ENCODE measurements at regions not wholly inside any gene's neighbourhood (a gene's known extent, or its start where the extent isn't known, plus 50 kb on each side); places are given as distances from the start of the nearest gene placed in this dataset.
A peak's percentile ranks its signal among the peaks of the same experiment; 100 is the strongest.

GRCh38 chr12:89016970-89017778 lies 335.1 kb downstream of the DUSP6 start:
- DNase-seq (ENCODE audit: low spot score) (peak; percentile 42), ATAC-seq (ENCODE audit: low read depth) (peak; percentile 59)
- Histone ChIP-seq H3K9me3 (ENCODE audit: severe bottlenecking) (no peaks in the 10 kb centered on the region), H3K4me3 (ENCODE audit: severe bottlenecking) (peak overlapping the region; percentile 11), H3K36me3 (ENCODE audit: low read depth) (no peaks in the 10 kb centered on the region), H3K27me3 (ENCODE audit: insufficient read depth, poor library complexity, severe bottlenecking) (no peaks in the 10 kb centered on the region), H3K27ac (ENCODE audit: poor library complexity, severe bottlenecking) (no peak overlapping the region), H3K4me1 (ENCODE audit: insufficient read depth, poor library complexity, severe bottlenecking) (peaks cover 9% of the 10 kb centered on the region)
- peak; percentile 88 for TF ChIP-seq CTCF (IDR thresholded peaks at IDR 0.05; ENCODE audit: poor library complexity, severe bottlenecking)

GRCh38 chr12:89015419-89015818 lies 336.9 kb downstream of the DUSP6 start:
- no peak for ATAC-seq (ENCODE audit: low read depth)
- no peaks in the 10 kb centered on the region for H3K27me3 ChIP-seq (ENCODE audit: insufficient read depth, poor library complexity, severe bottlenecking)
- DNase-seq (ENCODE audit: low spot score), result no peak
- no peak overlapping the region for H3K4me3 ChIP-seq (ENCODE audit: severe bottlenecking)
- H3K4me1 ChIP-seq (ENCODE audit: insufficient read depth, poor library complexity, severe bottlenecking), result peaks cover 9% of the 10 kb centered on the region
- no peaks in the 10 kb centered on the region for H3K9me3 ChIP-seq (ENCODE audit: severe bottlenecking)
- no peak overlapping the region for H3K27ac ChIP-seq (ENCODE audit: poor library complexity, severe bottlenecking)
- H3K36me3 ChIP-seq (ENCODE audit: low read depth), result no peaks in the 10 kb centered on the region
- TF ChIP-seq CTCF (IDR thresholded peaks at IDR 0.05; ENCODE audit: poor library complexity, severe bottlenecking), result no peak

GRCh38 chr12:88998421-88998820 lies 353.9 kb downstream of the DUSP6 start:
- no peak for DNase-seq (ENCODE audit: low spot score)
- no peak overlapping the region for H3K27ac ChIP-seq (ENCODE audit: poor library complexity, severe bottlenecking)
- H3K9me3 ChIP-seq (ENCODE audit: severe bottlenecking), result no peaks in the 10 kb centered on the region
- no peak for ATAC-seq (ENCODE audit: low read depth)
- no peaks in the 10 kb centered on the region for H3K27me3 ChIP-seq (ENCODE audit: insufficient read depth, poor library complexity, severe bottlenecking)
- no peaks in the 10 kb centered on the region for H3K4me1 ChIP-seq (ENCODE audit: insufficient read depth, poor library complexity, severe bottlenecking)
- no peak for TF ChIP-seq CTCF (IDR thresholded peaks at IDR 0.05; ENCODE audit: poor library complexity, severe bottlenecking)
- no peak overlapping the region for H3K4me3 ChIP-seq (ENCODE audit: severe bottlenecking)
- no peaks in the 10 kb centered on the region for H3K36me3 ChIP-seq (ENCODE audit: low read depth)

- no peak overlapping the region for H3K4me3 ChIP-seq (ENCODE audit: severe bottlenecking)
- H3K9me3 ChIP-seq (ENCODE audit: severe bottlenecking), result no peaks in the 10 kb centered on the region
- no peak overlapping the region for H3K27ac ChIP-seq (ENCODE audit: poor library complexity, severe bottlenecking)
- H3K4me1 ChIP-seq (ENCODE audit: insufficient read depth, poor library complexity, severe bottlenecking), result no peaks in the 10 kb centered on the region
- ATAC-seq (ENCODE audit: low read depth), result no peak
- no peak for TF ChIP-seq CTCF (IDR thresholded peaks at IDR 0.05; ENCODE audit: poor library complexity, severe bottlenecking)
- no peaks in the 10 kb centered on the region for H3K27me3 ChIP-seq (ENCODE audit: insufficient read depth, poor library complexity, severe bottlenecking)
- no peak for DNase-seq (ENCODE audit: low spot score)
- no peaks in the 10 kb centered on the region for H3K36me3 ChIP-seq (ENCODE audit: low read depth)
These were observed 356.0 kb downstream of the DUSP6 start for GRCh38 chr12:88996200-88996788.

GRCh38 chr12:88994971-88995370 lies 357.3 kb downstream of the DUSP6 start:
- DNase-seq (ENCODE audit: low spot score) (no peak), ATAC-seq (ENCODE audit: low read depth) (no peak)
- Histone ChIP-seq H3K27ac (ENCODE audit: poor library complexity, severe bottlenecking) (no peak overlapping the region), H3K36me3 (ENCODE audit: low read depth) (no peaks in the 10 kb centered on the region), H3K9me3 (ENCODE audit: severe bottlenecking) (no peaks in the 10 kb centered on the region), H3K4me3 (ENCODE audit: severe bottlenecking) (no peak overlapping the region), H3K27me3 (ENCODE audit: insufficient read depth, poor library complexity, severe bottlenecking) (no peaks in the 10 kb centered on the region), H3K4me1 (ENCODE audit: insufficient read depth, poor library complexity, severe bottlenecking) (no peaks in the 10 kb centered on the region)
- TF ChIP-seq CTCF (IDR thresholded peaks at IDR 0.05; ENCODE audit: poor library complexity, severe bottlenecking), result no peak
